Upper lobe of left lung (tissue), 6 donors: ENCODE measurements at regions not wholly inside any gene's neighbourhood (a gene's known extent, or its start where the extent isn't known, plus 50 kb on each side); places are given as distances from the start of the nearest gene placed in this dataset.

ENCODE experiments used
- ATAC-seq, 2 donors: fragments of 200-7000 bp; cut with Tn5 transposase; one replicate each; pipeline ENCODE4 v1.9.1; 2022; ENCODE audit warnings: mild to moderate bottlenecking in 2 of 2, moderate library complexity in 2 of 2; ENCODE audit not compliant: low FRiP score in 2 of 2
- DNase-seq, 2 donors: peaks; one replicate each; pipeline ENCODE4 v3.0.0-alpha.2; 2019 to 2020
- H3K27ac ChIP-seq, 4 donors: fragments of 200-600 bp; sonication (generic); one replicate each; pipeline ENCODE4 v1.5.1; 2016 to 2019
- H3K27me3 ChIP-seq, 4 donors: fragments of 200-600 bp; sonication (generic); one replicate each; pipeline ENCODE4 v1.5.1; 2017 to 2019
- H3K36me3 ChIP-seq, 4 donors: fragments of 200-600 bp; sonication (generic); one replicate each; pipeline ENCODE4 v1.5.1; 2016 to 2019
- H3K4me1 ChIP-seq, 4 donors: fragments of 200-600 bp; sonication (generic); one replicate each; pipeline ENCODE4 v1.5.1; 2018 to 2019
- H3K4me3 ChIP-seq, 4 donors: fragments of 200-600 bp; sonication (generic); one replicate each; pipeline ENCODE4 v1.5.1; 2017 to 2019; ENCODE audit warnings: mild to moderate bottlenecking in 2 of 4, moderate library complexity in 1 of 4
- H3K9me3 ChIP-seq, 4 donors: fragments of 200-600 bp; sonication (generic); one replicate each; pipeline ENCODE4 v1.5.1; 2018 to 2019
- CTCF ChIP-seq, 6 experiments: fragments of 450-650 bp in 4 of 6; fragments of 200-600 bp in 2 of 6; sonication (generic) in 2 of 6; IDR thresholded peaks; one replicate each; pipeline ENCODE4 v1.5.1; 2016 to 2019; ENCODE audit warnings: antibody characterized with exemption in 6 of 6
- EP300 ChIP-seq, 4 donors: sonication (generic); formaldehyde crosslinking; IDR thresholded peaks; one replicate each; pipeline ENCODE4 v1.5.1; 2017; ENCODE audit warnings: antibody characterized with exemption in 4 of 4, control low read depth in 2 of 4
- POLR2A ChIP-seq, 4 donors: fragments of 450-650 bp; IDR thresholded peaks; one replicate each; pipeline ENCODE4 v1.5.1; 2016 to 2017; ENCODE audit warnings: antibody characterized with exemption in 4 of 4, mild to moderate bottlenecking in 2 of 4
- POLR2AphosphoS5 ChIP-seq, 2 donors: sonication (generic); formaldehyde crosslinking; IDR thresholded peaks; one replicate each; pipeline ENCODE4 v1.5.1; 2017; ENCODE audit warnings: antibody characterized with exemption in 2 of 2
- WGBS, 2 donors: methylation state at CpG; one replicate each; pipeline ENCODE4 v1.1.5; 2017 to 2018; 5-methylcytosine and 5-hydroxymethylcytosine counted together
- donor health status: DM: no; HTN: no; CAD: no; lungs with moderate emphysema.
- donor health status: DM: no; HTN: yes; CAD: no; lungs with severe emphysema.

GRCh38 chr6:140398076-140398475, 1023.6 kb upstream of the CITED2 start:
- Histone ChIP-seq H3K27ac (no peak overlapping the region), H3K36me3 (no peaks in the 10 kb centered on the region), H3K4me3 (no peak overlapping the region), H3K9me3 (no peaks in the 10 kb centered on the region), H3K27me3 (no peaks in the 10 kb centered on the region), H3K4me1 (no peaks in the 10 kb centered on the region)
- DNase-seq (no peak), ATAC-seq (no peak)
- no peak for TF ChIP-seq CTCF (IDR thresholded peaks at IDR 0.05)
- TF ChIP-seq EP300 (IDR thresholded peaks at IDR 0.05), result no peak
- no peak for TF ChIP-seq POLR2A (IDR thresholded peaks at IDR 0.05)
- no peak for TF ChIP-seq POLR2AphosphoS5 (IDR thresholded peaks at IDR 0.05)

- Histone ChIP-seq H3K4me3 (no peak overlapping the region), H3K27me3 (no peaks in the 10 kb centered on the region), H3K27ac (no peak overlapping the region), H3K4me1 (no peaks in the 10 kb centered on the region), H3K9me3 (no peaks in the 10 kb centered on the region), H3K36me3 (no peaks in the 10 kb centered on the region)
- no peak for DNase-seq
- 85 to 93% methylated on average over 1 of the region's 1 CpG for WGBS, 2 donors
- TF ChIP-seq EP300 (IDR thresholded peaks at IDR 0.05) (no peak), POLR2A (IDR thresholded peaks at IDR 0.05) (no peak), CTCF (IDR thresholded peaks at IDR 0.05) (no peak), POLR2AphosphoS5 (IDR thresholded peaks at IDR 0.05) (no peak)
- no peak for ATAC-seq
These were observed 1022.7 kb upstream of the CITED2 start for GRCh38 chr6:140397106-140397505.

GRCh38 chr6:140393665-140394540, 1019.5 kb upstream of the CITED2 start:
- Histone ChIP-seq H3K36me3 (no peaks in the 10 kb centered on the region), H3K27me3 (no peaks in the 10 kb centered on the region), H3K27ac (no peak overlapping the region), H3K4me1 (no peaks in the 10 kb centered on the region), H3K9me3 (no peaks in the 10 kb centered on the region), H3K4me3 (no peak overlapping the region)
- 35 to 44% methylated on average over 6 of the region's 6 CpGs for WGBS, 2 donors
- no peak for TF ChIP-seq EP300 (IDR thresholded peaks at IDR 0.05)
- no peak for TF ChIP-seq CTCF (IDR thresholded peaks at IDR 0.05)
- TF ChIP-seq POLR2AphosphoS5 (IDR thresholded peaks at IDR 0.05), result no peak
- no peak for TF ChIP-seq POLR2A (IDR thresholded peaks at IDR 0.05)
- no peak for DNase-seq
- peak in 1 of 2 donors; percentile 65 for ATAC-seq

GRCh38 chr6:140388815-140389214, 1014.4 kb upstream of the CITED2 start:
- WGBS, 2 donors, result 76 to 77% methylated on average over 1 of the region's 1 CpG
- ATAC-seq, result no peak
- DNase-seq, result no peak

More at GRCh38 chr6:140388815-140389214, 1014.4 kb upstream of the CITED2 start:
- peaks cover 0 to 6% (median 2%) of the 10 kb centered on the region in 4 donors for H3K9me3 ChIP-seq
- TF ChIP-seq CTCF (IDR thresholded peaks at IDR 0.05), result no peak
- TF ChIP-seq POLR2A (IDR thresholded peaks at IDR 0.05), result no peak
- no peak for TF ChIP-seq POLR2AphosphoS5 (IDR thresholded peaks at IDR 0.05)
- TF ChIP-seq EP300 (IDR thresholded peaks at IDR 0.05), result no peak
- H3K4me3 ChIP-seq, result no peak overlapping the region
- no peaks in the 10 kb centered on the region for H3K36me3 ChIP-seq
- no peaks in the 10 kb centered on the region for H3K4me1 ChIP-seq
- no peak overlapping the region for H3K27ac ChIP-seq
- H3K27me3 ChIP-seq, result no peaks in the 10 kb centered on the region
